HL-60 (cell line): ENCODE measurements at regions not wholly inside any gene's neighbourhood (a gene's known extent, or its start where the extent isn't known, plus 50 kb on each side); places are given as distances from the start of the nearest gene placed in this dataset.

Experiments used
- DNase-seq, 2 experiments: peaks; one replicate each; pipeline ENCODE4 v3.0.0-alpha.2; 2010 to 2020; ENCODE audit warnings: low read depth in 1 of 2, low spot score in 1 of 2
- H3K27ac ChIP-seq: fragments of 250-450 bp; sonication (Bioruptor Pico); replicated peaks from 2 replicates; pipeline ENCODE4 v1.5.1; 2020; ENCODE audit warnings: mild to moderate bottlenecking, moderate library complexity
- H3K27me3 ChIP-seq: fragments of 250-450 bp; sonication (Bioruptor Pico); 2 replicates; pipeline ENCODE4 v1.5.1; 2021; ENCODE audit warnings: mild to moderate bottlenecking, moderate library complexity; ENCODE audit not compliant: insufficient read depth, poor library complexity, severe bottlenecking
- H3K4me3 ChIP-seq: replicated peaks from 2 replicates; pipeline ENCODE4 v1.5.1; 2011; ENCODE audit warnings: mild to moderate bottlenecking, control low read depth, low read length; ENCODE audit not compliant: insufficient read depth
- CTCF ChIP-seq: IDR thresholded peaks from one replicate; pipeline ENCODE4 v1.5.1; 2011; ENCODE audit warnings: low read length, control low read depth, inconsistent platforms; ENCODE audit not compliant: insufficient read depth
- GABPA ChIP-seq: IDR thresholded peaks from 2 replicates; pipeline ENCODE4 v1.6.1; 2012; ENCODE audit warnings: low read depth
- POLR2AphosphoS5 ChIP-seq: IDR thresholded peaks from 2 replicates; pipeline ENCODE4 v1.6.1; 2012; ENCODE audit warnings: low read depth
- REST ChIP-seq: IDR thresholded peaks from 2 replicates; pipeline ENCODE4 v1.6.1; 2012; ENCODE audit warnings: low read depth; ENCODE audit not compliant: insufficient replicate concordance
- SPI1 ChIP-seq: IDR thresholded peaks from 2 replicates; pipeline ENCODE4 v1.6.1; 2012; ENCODE audit warnings: low read depth, mild to moderate bottlenecking, borderline replicate concordance

GRCh38 chr11:112722148-112722547 is 239.1 kb upstream of the NCAM1 start:
- no peak for TF ChIP-seq CTCF
- TF ChIP-seq POLR2AphosphoS5, result no peak
- no peak for TF ChIP-seq REST
- no peak for TF ChIP-seq GABPA
- TF ChIP-seq SPI1, result no peak
- Histone ChIP-seq H3K27me3 (no peaks in the 10 kb centered on the region), H3K27ac (no peak overlapping the region), H3K4me3 (no peak overlapping the region)
- no peak for DNase-seq

GRCh38 chr11:112722876-112723275 is 238.3 kb upstream of the NCAM1 start:
- no peak overlapping the region for H3K4me3 ChIP-seq
- no peak for TF ChIP-seq POLR2AphosphoS5
- TF ChIP-seq GABPA, result no peak
- no peak for TF ChIP-seq SPI1
- TF ChIP-seq CTCF, result no peak
- TF ChIP-seq REST, result no peak
- no peak for DNase-seq
- H3K27me3 ChIP-seq, result no peaks in the 10 kb centered on the region
- H3K27ac ChIP-seq, result no peak overlapping the region

GRCh38 chr11:112723676-112724495 is 237.3 kb upstream of the NCAM1 start:
- no peak for TF ChIP-seq POLR2AphosphoS5
- TF ChIP-seq CTCF, result no peak
- TF ChIP-seq SPI1, result no peak
- Histone ChIP-seq H3K27ac (no peak overlapping the region), H3K4me3 (no peak overlapping the region), H3K27me3 (no peaks in the 10 kb centered on the region)
- no peak for DNase-seq

GRCh38 chr11:112724496-112724790 is 236.8 kb upstream of the NCAM1 start:
- Histone ChIP-seq H3K4me3 (no peak overlapping the region), H3K27ac (no peak overlapping the region), H3K27me3 (no peaks in the 10 kb centered on the region)
- no peak for TF ChIP-seq SPI1
- no peak for TF ChIP-seq GABPA
- no peak for TF ChIP-seq POLR2AphosphoS5
- no peak for TF ChIP-seq CTCF
- no peak for TF ChIP-seq REST
- no peak for DNase-seq
